K562 (cell line): ENCODE measurements at regions not wholly inside any gene's neighbourhood (a gene's known extent, or its start where the extent isn't known, plus 50 kb on each side); places are given as distances from the start of the nearest gene placed in this dataset.

ENCODE experiments used
- ATAC-seq: fragments of 200-7000 bp; cut with Tn5 transposase; 3 replicates; pipeline ENCODE4 v1.9.1; 2020; ENCODE audit warnings: moderate library complexity
- BruUV-seq: library from RNA; stranded (reverse); fragments of 400-500 nt; replicated peaks from 2 replicates; lab custom pipeline; 2021; lab: Mats Ljungman, UMichigan
- CTCF ChIA-PET: fragments of 300-600 bp; formaldehyde crosslinking; extraction: SDS; loops from one replicate; lab custom pipeline; 2021; ENCODE audit warnings: low intra/inter-chr PET ratio; lab: Yijun Ruan, JAX
- POLR2A ChIA-PET: fragments of 300-600, 350-650 bp; sonication (Branson Sonifier 250); formaldehyde crosslinking; extraction: SDS; loops from one replicate; lab custom pipeline; 2021; ENCODE audit warnings: antibody characterized with exemption, inconsistent platforms; lab: Yijun Ruan, JAX
- DNase-seq, 4 experiments: peaks; one replicate each; pipeline versions ENCODE4 v3.0.0 to v3.0.0-alpha.2; 2011 to 2018; ENCODE audit warnings: low spot score in 3 of 4, mixed read lengths in 3 of 4; ENCODE audit errors: extremely low read depth in 1 of 4
- FAIRE-seq: peaks from 2 replicates; lab custom pipeline; 2011; peaks lifted over from hg19 to GRCh38; lab: Jason Lieb, UNC
- H2AFZ ChIP-seq: 2 replicates; pipeline ENCODE4 v1.6.0; 2011; ENCODE audit warnings: low read depth, low read length, control low read depth, inconsistent platforms
- H3K27ac ChIP-seq: fragments of 200-600 bp; 3 replicates; pipeline ENCODE4 v1.8.0; 2011; ENCODE audit warnings: low read depth, mild to moderate bottlenecking, control low read depth, inconsistent platforms, low read length, moderate library complexity, mixed read lengths; ENCODE audit errors: extremely low read depth
- H3K27me3 ChIP-seq, 2 experiments: fragments of 300-600 bp in 1 of 2; 2 replicates in 1 of 2; 3 replicates in 1 of 2; pipeline versions ENCODE4 v1.6.0 to v1.8.0; 2011; ENCODE audit warnings: inconsistent platforms in 2 of 2, low read length in 2 of 2, mild to moderate bottlenecking in 1 of 2, mixed read lengths in 1 of 2, moderate library complexity in 1 of 2; ENCODE audit not compliant: control insufficient read depth in 2 of 2, insufficient read depth in 2 of 2
- H3K36me3 ChIP-seq: fragments of 300-600 bp; 3 replicates; pipeline ENCODE4 v1.8.0; 2011; ENCODE audit warnings: mild to moderate bottlenecking, low read length, inconsistent platforms; ENCODE audit not compliant: control insufficient read depth, insufficient read depth
- H3K4me1 ChIP-seq, 2 experiments: fragments of 200-600 bp in 1 of 2; replicated peaks in 1 of 2; 2 replicates in 1 of 2; 3 replicates in 1 of 2; pipeline versions ENCODE4 v1.5.1 to v1.8.0; 2011; ENCODE audit warnings: inconsistent platforms in 2 of 2, low read length in 2 of 2, mild to moderate bottlenecking in 1 of 2, mixed read lengths in 1 of 2, moderate library complexity in 1 of 2; ENCODE audit not compliant: control insufficient read depth in 2 of 2, insufficient read depth in 2 of 2
- H3K4me2 ChIP-seq: 2 replicates; pipeline ENCODE4 v1.6.1; 2011; ENCODE audit warnings: low read length, control low read depth, inconsistent platforms, mixed read lengths; ENCODE audit not compliant: insufficient read depth
- H3K4me3 ChIP-seq: fragments of 200-600 bp; sonication (generic), shearing (Covaris generic); 2 replicates; pipeline ENCODE4 v1.5.1; 2016; ENCODE audit warnings: control low read depth, inconsistent platforms
- H3K79me2 ChIP-seq: fragments of 200-600 bp; 3 replicates; pipeline ENCODE4 v1.8.0; 2011; ENCODE audit warnings: low read length, inconsistent platforms; ENCODE audit not compliant: control insufficient read depth, insufficient read depth
- H3K9ac ChIP-seq, 2 experiments: 2 replicates each; pipeline versions ENCODE4 v1.6.0 to v1.6.1; 2011; ENCODE audit warnings: low read depth in 2 of 2, low read length in 2 of 2, control low read depth in 1 of 2, inconsistent platforms in 1 of 2, mild to moderate bottlenecking in 1 of 2, mixed read lengths in 1 of 2; ENCODE audit not compliant: insufficient read depth in 1 of 2
- H3K9me1 ChIP-seq: one replicate; pipeline ENCODE4 v1.6.0; 2011; ENCODE audit warnings: inconsistent platforms, mild to moderate bottlenecking, low read length, moderate library complexity; ENCODE audit not compliant: control insufficient read depth, insufficient read depth
- H3K9me3 ChIP-seq: replicated peaks from 2 replicates; pipeline ENCODE4 v1.5.1; 2011; ENCODE audit warnings: low read depth, low read length, inconsistent platforms; ENCODE audit not compliant: control insufficient read depth, insufficient read depth
- H4K20me1 ChIP-seq: replicated peaks from 2 replicates; pipeline ENCODE4 v1.6.1; 2011; ENCODE audit warnings: low read length, inconsistent platforms, mixed read lengths; ENCODE audit not compliant: control insufficient read depth, insufficient read depth
- CCAR2 ChIP-seq: fragments of 200-400 bp; formaldehyde crosslinking; IDR thresholded peaks from 2 replicates; pipeline ENCODE4 v1.6.1; 2017; ENCODE audit warnings: mild to moderate bottlenecking, low read depth, low read length
- FIP1L1 ChIP-seq: fragments of 200-400 bp; formaldehyde crosslinking; IDR thresholded peaks from 2 replicates; pipeline ENCODE4 v1.6.1; 2018; ENCODE audit warnings: mild to moderate bottlenecking, low read depth, low read length; ENCODE audit not compliant: poor library complexity, severe bottlenecking
- L3MBTL2 ChIP-seq: fragments of 450-650 bp; IDR thresholded peaks from 2 replicates; pipeline ENCODE4 v1.6.1; 2016; ENCODE audit warnings: mild to moderate bottlenecking, moderate library complexity
- NKRF ChIP-seq: fragments of 450-650 bp; IDR thresholded peaks from 2 replicates; pipeline ENCODE4 v1.6.1; 2016; ENCODE audit warnings: borderline replicate concordance
- PKNOX1 ChIP-seq: fragments of 450-650 bp; IDR thresholded peaks from 2 replicates; pipeline ENCODE4 v1.6.1; 2016
- ZBTB1 ChIP-seq: sonication (generic); formaldehyde crosslinking; IDR thresholded peaks from 2 replicates; pipeline ENCODE4 v1.8.1; 2023; ENCODE audit warnings: missing genetic modification reagents, low read depth, mild to moderate bottlenecking, borderline replicate concordance
- ZMIZ1 ChIP-seq, 2 experiments: fragments of 150-350 bp in 1 of 2; IDR thresholded peaks; 2 replicates each; pipeline ENCODE4 v1.6.1; 2012 to 2016; ENCODE audit warnings: low read depth in 2 of 2, low read length in 2 of 2, mild to moderate bottlenecking in 1 of 2, moderate library complexity in 1 of 2
- ZNF133 ChIP-seq: fragments of 250-450 bp; sonication (Bioruptor Pico); IDR thresholded peaks from 2 replicates; pipeline ENCODE4 v1.4.0; 2020; ENCODE audit warnings: mild to moderate bottlenecking
- ZNF24 ChIP-seq: fragments of 450-650 bp; IDR thresholded peaks from 2 replicates; pipeline ENCODE4 v1.6.1; 2016
- ZNF551 ChIP-seq: fragments of 250-450 bp; sonication (Bioruptor Pico); IDR thresholded peaks from 2 replicates; pipeline ENCODE4 v1.5.0; 2021; ENCODE audit warnings: mild to moderate bottlenecking, moderate library complexity
- WGBS: fragments of 100-300 bp; shearing (Covaris generic); methylation state at CpG from one replicate; pipeline ENCODE4 v1.1.6; 2016; ENCODE audit warnings: low coverage, mixed read lengths; ENCODE audit not compliant: insufficient coverage; ENCODE audit errors: missing lambda C conversion rate; 5-methylcytosine and 5-hydroxymethylcytosine counted together
- in situ Hi-C: fragments of 300-500 bp; cut with MboI; formaldehyde crosslinking; loops from 4 replicates; pipeline ENCODE4 v1.15.0; 2018; ENCODE audit warnings: inconsistent platforms, mixed read lengths
- intact Hi-C: fragments of 100-400 bp; cut with micrococcal nuclease; formaldehyde crosslinking; loops from 2 replicates; pipeline ENCODE4 v1.14.2; 2022

- no peaks in the 10 kb centered on the region for H3K4me1 ChIP-seq
- no peak overlapping the region for H2AFZ ChIP-seq
- ATAC-seq = no peak
- no peaks in the 10 kb centered on the region for H3K36me3 ChIP-seq
- no peaks in the 10 kb centered on the region for H3K9me1 ChIP-seq
- ChIA-PET CTCF (no interaction called here), POLR2A (no interaction called here)
- no peak overlapping the region for H3K4me3 ChIP-seq
- no peak for FAIRE-seq
- peak; percentile 59 for TF ChIP-seq PKNOX1
- no peak for TF ChIP-seq ZBTB1 (CRISPR knock-in tag)
- BruUV-seq = no TSS peak
- 10% methylated on average over 2 of the region's 2 CpGs for WGBS
- H3K9ac ChIP-seq = no peak overlapping the region
- H3K27ac ChIP-seq = no peak overlapping the region
- H3K9me3 ChIP-seq = no peaks in the 10 kb centered on the region
- intact Hi-C loops = no loop called here
- in situ Hi-C loops = no loop called here
- H3K27me3 ChIP-seq = peaks cover 13 to 43% of the 10 kb centered on the region in 2 experiments; a peak in 4 of 5 replicates
- no peaks in the 10 kb centered on the region for H4K20me1 ChIP-seq
- H3K79me2 ChIP-seq = no peaks in the 10 kb centered on the region
- H3K4me2 ChIP-seq = no peak overlapping the region
- peak in 1 of 4 experiments; percentile 14 for DNase-seq
Measured at GRCh38 chr2:10987439-10987838, 75.7 kb downstream of the KCNF1 start.

- FAIRE-seq (no peak), DNase-seq (no peak), ATAC-seq (no peak)
- ChIA-PET CTCF (no interaction called here), POLR2A (no interaction called here)
- H3K27me3 ChIP-seq = peaks cover 12 to 45% of the 10 kb centered on the region in 2 experiments; a peak in 4 of 5 replicates
- H3K79me2 ChIP-seq = no peaks in the 10 kb centered on the region
- no peaks in the 10 kb centered on the region for H3K9me3 ChIP-seq
- TF ChIP-seq ZNF551 (CRISPR knock-in tag) (no peak), FIP1L1 (no peak), NKRF (no peak), ZNF24 (no peak), ZMIZ1 (IDR thresholded peaks at IDR 0.05; ENCODE audit: low read depth in 2 of 2, low read length in 2 of 2) (no peak), CCAR2 (no peak), ZNF133 (no peak), L3MBTL2 (no peak)
- H4K20me1 ChIP-seq = no peaks in the 10 kb centered on the region
- H3K4me3 ChIP-seq = no peak overlapping the region
- in situ Hi-C loops = no loop called here
- intact Hi-C loops = no loop called here
- no peaks in the 10 kb centered on the region for H3K36me3 ChIP-seq
- no TSS peak for BruUV-seq
- WGBS = 0% methylated on average over 3 of the region's 3 CpGs
- H3K27ac ChIP-seq = no peak overlapping the region
- H3K4me2 ChIP-seq = no peak overlapping the region
- H2AFZ ChIP-seq = no peak overlapping the region
- no peak overlapping the region for H3K9ac ChIP-seq
- no peaks in the 10 kb centered on the region for H3K4me1 ChIP-seq
- no peaks in the 10 kb centered on the region for H3K9me1 ChIP-seq
Measured at GRCh38 chr2:10987861-10988260, 76.1 kb downstream of the KCNF1 start.
